GM21786 (cell line): ENCODE measurements at regions not wholly inside any gene's neighbourhood (a gene's known extent, or its start where the extent isn't known, plus 50 kb on each side); places are given as distances from the start of the nearest gene placed in this dataset.
"Not testable (repeated sequence)": the region's sequence is repeated elsewhere in the genome, so short reads cannot be mapped to it uniquely, and the experiment has no call there.

Source experiments
- ATAC-seq: cut with Tn5 transposase; IDR thresholded peaks from one replicate; pipeline ENCODE4 v1.9.1; 2021; ENCODE audit not compliant: unreplicated experiment

DNA sequence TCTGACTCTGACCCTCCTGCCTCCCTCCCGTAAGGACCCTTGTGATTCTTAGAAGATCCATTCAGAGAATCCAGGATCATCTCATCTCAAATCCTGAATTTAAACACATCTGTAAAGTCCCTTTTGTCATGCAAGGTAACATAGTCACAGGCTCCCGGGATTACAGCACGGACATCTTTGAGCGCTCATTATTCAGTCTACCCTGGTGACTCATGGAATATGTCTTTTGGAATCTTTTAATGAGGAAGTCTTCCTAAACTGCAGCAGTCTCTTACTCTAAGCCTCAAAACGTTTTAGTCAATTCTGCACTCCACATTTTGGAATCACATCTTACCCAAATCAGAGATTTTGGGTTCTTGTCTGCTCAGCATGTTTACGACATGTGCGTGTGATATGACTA lies 198.5 kb upstream of the IRF2BP2 start:
- ATAC-seq = not testable (repeated sequence)

DNA sequence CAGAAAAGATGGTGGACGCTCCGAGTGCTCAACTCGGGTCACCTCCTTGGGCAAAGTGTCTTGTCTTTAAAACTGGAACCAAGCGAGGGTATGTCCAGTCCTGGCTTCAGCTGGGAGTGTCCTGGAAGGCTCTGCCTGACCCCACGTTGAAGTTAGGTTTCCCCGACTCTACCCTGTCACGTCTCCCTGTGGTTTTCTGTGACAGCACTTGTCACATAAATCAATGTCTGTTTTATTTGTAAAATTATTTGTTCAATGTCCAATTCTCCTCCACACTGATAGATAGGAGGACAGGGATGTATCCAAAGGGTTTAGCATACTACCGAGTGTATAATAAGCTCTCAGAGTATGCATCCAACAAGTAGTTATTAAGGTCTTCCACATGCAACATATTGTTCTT lies 197.7 kb upstream of the IRF2BP2 start:
- not testable (repeated sequence) for ATAC-seq

GRCh38 chr1:234802586-234802985 lies 192.6 kb upstream of the IRF2BP2 start:
- ATAC-seq = not testable (repeated sequence)

DNA sequence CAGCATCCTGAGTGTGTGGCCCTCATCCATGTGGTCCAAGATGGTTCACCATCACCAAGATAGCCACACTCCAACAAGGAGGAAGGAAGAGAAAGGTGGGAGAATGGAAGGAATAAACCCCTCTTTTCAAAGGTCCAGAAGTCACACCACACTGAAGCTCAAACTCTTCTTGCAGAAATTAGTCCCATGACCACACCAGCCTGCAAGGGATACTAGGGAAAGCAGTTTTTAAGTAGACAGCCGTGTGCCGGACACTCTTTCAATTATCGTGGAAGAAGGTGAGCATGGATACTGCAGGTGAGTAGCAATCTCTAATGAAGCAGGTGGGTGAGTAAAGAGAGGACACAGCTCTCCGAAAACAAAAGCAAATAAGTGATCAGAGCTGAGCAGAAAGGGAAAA lies 191.7 kb upstream of the IRF2BP2 start:
- ATAC-seq = not testable (repeated sequence)

DNA sequence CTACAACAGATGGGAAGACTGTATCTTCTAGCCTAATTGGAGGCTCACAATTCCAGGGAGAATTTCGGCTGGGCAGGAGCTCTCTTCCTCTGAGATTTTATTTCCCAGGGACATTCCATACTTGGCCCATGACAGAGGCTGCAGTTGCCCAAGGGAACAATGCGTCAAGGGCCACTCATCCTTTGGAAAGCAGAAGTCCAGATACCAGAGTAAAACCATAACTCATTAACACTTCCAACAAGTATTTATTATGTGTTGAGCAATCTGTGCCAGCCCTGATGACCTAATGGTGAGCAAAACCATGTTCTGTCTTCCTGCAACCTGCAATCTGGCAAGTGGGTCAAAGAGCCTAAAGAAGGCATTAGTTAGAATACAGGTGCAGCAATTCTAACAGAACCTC lies 191.2 kb upstream of the IRF2BP2 start:
- ATAC-seq = not testable (repeated sequence)

DNA sequence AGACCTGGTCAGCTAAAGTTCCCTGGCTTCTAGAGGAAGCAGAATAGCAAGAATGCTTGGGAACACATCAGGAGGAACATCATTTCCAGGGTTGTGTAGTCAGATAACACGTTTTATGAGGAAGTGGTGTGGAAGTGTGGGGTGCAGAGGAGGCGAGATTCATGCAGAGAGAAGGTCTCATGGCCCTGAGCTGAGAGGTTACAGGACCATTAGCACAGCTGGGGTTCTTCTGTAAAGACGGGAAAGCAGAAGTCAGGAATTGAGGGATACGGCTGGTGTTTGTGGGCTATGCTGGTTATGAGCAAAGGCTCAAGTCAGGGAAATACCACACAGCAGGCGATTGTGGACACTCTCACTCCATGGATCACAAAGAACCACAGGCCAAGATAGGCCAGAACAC lies 190.6 kb upstream of the IRF2BP2 start:
- not testable (repeated sequence) for ATAC-seq

DNA sequence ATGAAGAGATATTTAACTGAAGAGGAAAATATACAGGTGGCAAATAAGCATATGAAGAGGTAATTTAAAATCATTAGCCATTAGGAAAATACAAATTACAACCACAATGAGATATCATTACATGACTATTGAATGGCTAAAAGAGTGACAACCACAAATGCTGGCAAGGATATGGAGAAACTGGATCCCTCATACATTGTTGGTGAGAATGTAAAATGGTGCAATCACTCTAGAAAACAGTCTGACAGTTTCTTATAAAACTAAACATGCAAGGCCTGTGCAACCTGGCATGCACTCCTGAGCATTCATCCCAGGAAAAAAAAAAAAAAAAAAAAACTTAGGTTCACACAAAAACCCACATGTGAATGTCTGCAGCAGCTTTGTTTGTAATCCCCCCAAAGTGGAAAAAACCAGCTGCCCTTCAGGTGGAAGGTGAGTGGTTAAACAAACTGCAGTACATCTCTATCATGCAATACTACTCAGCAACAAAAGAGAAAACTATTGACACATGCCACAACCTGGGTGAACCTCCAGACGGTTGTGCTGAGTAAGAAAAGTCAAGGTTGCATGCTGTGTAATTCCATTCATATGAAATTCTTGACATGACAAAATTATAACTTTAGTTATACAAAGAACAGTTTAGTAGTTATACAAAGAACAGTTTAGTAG lies 189.2 kb upstream of the IRF2BP2 start:
- not testable (repeated sequence) for ATAC-seq

- not testable (repeated sequence) for ATAC-seq
Observed at GRCh38 chr1:234797216-234797615, 187.2 kb upstream of the IRF2BP2 start.

- ATAC-seq = not testable (repeated sequence)
Observed at GRCh38 chr1:234796438-234796792, 186.4 kb upstream of the IRF2BP2 start.

GRCh38 chr1:234795711-234796437 lies 185.9 kb upstream of the IRF2BP2 start:
- ATAC-seq = not testable (repeated sequence)

GRCh38 chr1:234795007-234795406 lies 185.0 kb upstream of the IRF2BP2 start:
- not testable (repeated sequence) for ATAC-seq

DNA sequence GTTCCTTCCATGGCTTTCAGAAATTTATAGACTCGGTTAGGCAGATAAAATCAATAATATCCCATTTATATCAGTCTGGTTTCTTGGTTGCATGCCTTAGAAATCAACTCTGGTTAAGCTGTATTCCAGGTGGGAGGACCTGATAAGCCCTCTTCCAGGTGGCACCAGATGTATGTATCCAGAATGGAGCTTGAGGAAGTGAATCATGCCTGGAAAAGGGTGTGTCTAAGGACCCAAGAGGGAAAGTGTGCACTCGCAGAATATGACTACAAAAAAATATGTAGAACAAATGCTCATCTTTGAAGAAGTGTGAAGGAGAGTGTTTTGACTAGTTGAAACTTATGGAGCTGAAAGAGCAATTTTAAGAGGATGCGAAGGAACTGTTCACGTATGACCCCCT lies 184.5 kb upstream of the IRF2BP2 start:
- not testable (repeated sequence) for ATAC-seq

DNA sequence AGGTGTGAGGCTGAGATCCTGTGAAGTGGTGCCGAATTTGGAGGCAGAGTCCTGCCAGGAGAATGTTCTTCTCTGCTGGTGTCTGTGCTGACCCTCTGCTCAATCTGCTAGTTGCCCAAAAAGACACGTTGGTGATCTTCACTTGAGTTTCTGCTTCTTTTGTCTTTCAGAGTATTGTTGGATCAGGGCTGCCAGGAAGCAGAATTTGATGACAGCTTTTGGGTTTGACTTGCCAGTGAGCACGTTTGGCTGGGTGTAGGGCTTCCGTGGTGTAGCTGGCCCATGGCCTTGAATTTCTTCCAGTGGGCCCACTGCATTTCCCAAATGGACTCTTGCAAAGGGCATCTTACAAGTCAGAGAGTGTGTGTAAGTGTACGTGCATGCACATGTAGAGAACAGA lies 183.9 kb upstream of the IRF2BP2 start:
- not testable (repeated sequence) for ATAC-seq

GRCh38 chr1:234792221-234792864 lies 182.4 kb upstream of the IRF2BP2 start:
- not testable (repeated sequence) for ATAC-seq

- not testable (repeated sequence) for ATAC-seq
Observed at GRCh38 chr1:234791615-234792014, 181.6 kb upstream of the IRF2BP2 start.

DNA sequence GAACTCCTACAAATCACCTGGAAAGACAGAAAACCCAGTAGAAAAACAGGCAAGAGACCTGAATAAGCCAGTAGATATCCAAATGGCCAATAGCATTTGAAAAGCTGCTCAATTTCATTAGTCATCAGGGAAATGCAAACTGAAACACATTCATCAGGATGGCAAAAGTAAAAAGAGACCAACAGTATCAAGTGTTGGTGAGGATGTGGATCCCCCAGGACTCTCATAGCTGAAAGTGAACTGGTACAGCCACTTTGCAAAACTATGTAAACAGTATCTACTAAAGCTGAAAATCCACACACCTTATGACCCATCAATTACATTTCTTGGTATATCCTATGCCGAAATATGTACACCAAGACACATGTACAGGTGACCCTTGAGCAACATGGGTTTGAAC lies 180.4 kb upstream of the IRF2BP2 start:
- ATAC-seq = not testable (repeated sequence)

GRCh38 chr1:234787011-234787584 lies 177.1 kb upstream of the IRF2BP2 start:
- ATAC-seq = not testable (repeated sequence)

- not testable (repeated sequence) for ATAC-seq
Observed at GRCh38 chr1:234785922-234786321, 175.9 kb upstream of the IRF2BP2 start.

DNA sequence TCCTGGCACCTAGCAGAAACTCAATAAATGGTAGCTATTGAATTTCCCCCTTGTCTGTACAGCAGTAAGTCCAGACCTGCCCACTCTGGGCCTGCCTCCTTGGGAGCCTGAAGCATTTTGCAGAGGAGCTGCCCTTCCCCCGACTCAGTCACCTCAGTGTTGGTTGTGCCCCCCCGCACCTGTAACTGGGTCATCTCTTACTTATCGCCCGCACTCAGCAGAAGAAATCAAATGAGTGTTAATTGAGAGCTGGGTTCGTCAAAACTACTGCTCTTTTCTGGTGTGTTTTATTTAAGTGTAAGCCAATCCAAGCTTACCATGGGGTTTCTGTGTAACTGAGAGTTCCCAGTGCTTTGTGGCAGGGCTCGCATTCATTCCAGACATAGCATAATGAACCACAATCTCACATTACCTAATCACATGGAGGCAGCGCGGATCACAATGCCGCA lies 175.5 kb upstream of the IRF2BP2 start:
- ATAC-seq = not testable (repeated sequence)

- not testable (repeated sequence) for ATAC-seq
Observed at GRCh38 chr1:234784108-234784507, 174.1 kb upstream of the IRF2BP2 start.

DNA sequence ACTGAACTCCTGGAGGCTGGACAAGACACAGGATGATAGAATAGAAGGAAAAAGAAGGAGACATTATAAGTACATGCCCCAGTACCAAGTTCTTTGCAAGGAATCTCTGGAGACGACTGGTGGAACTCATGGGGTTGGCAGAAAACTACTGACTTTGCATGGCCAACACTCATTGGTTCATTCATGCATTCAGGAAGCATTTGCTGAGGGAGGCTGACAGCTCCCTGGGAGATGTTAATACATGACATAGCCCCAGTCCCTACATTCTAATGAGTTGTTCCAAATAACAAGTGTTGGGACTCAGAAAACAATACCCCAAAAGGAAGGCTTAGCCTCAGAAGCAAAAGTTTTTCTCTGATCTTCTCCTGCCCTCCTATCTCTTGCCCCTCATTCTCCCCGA lies 172.8 kb upstream of the IRF2BP2 start:
- ATAC-seq = no peak
